CD14-positive monocyte (primary cell): ENCODE measurements at regions not wholly inside any gene's neighbourhood (a gene's known extent, or its start where the extent isn't known, plus 50 kb on each side); places are given as distances from the start of the nearest gene placed in this dataset.
"Not testable (repeated sequence)": the region's sequence is repeated elsewhere in the genome, so short reads cannot be mapped to it uniquely, and the experiment has no call there.

Experiments
- DNase-seq, 3 donors: peaks; one replicate each; pipeline ENCODE4 v3.0.0-alpha.2; 2011 to 2022
- H2AFZ ChIP-seq: 2 replicates; pipeline ENCODE4 v1.6.0; 2012; ENCODE audit warnings: mild to moderate bottlenecking, low read depth, low read length, inconsistent platforms; ENCODE audit not compliant: insufficient read depth, poor library complexity, severe bottlenecking
- H3K27ac ChIP-seq, 2 donors: 1 replicate in 1 of 2; 2 replicates in 1 of 2; pipeline ENCODE4 v1.5.1; 2012 to 2013; ENCODE audit warnings: low read length in 2 of 2, control low read depth in 1 of 2, inconsistent platforms in 1 of 2, low read depth in 1 of 2, mild to moderate bottlenecking in 1 of 2
- H3K27me3 ChIP-seq, 2 donors: one replicate each; pipeline versions ENCODE4 v1.6.0 to v1.6.1; 2011 to 2013; ENCODE audit warnings: low read length in 2 of 2; ENCODE audit not compliant: control insufficient read depth in 2 of 2, insufficient read depth in 2 of 2
- H3K36me3 ChIP-seq, 2 donors: replicated peaks in 1 of 2; 1 replicate in 1 of 2; 2 replicates in 1 of 2; pipeline versions ENCODE4 v1.5.1 to v1.6.1; 2012 to 2013; ENCODE audit warnings: low read length in 2 of 2, control low read depth in 1 of 2, inconsistent platforms in 1 of 2, mild to moderate bottlenecking in 1 of 2; ENCODE audit not compliant: insufficient read depth in 2 of 2, control insufficient read depth in 1 of 2
- H3K4me1 ChIP-seq, 2 donors: 1 replicate in 1 of 2; 2 replicates in 1 of 2; pipeline versions ENCODE4 v1.5.1 to v1.6.1; 2012 to 2013; ENCODE audit warnings: low read length in 2 of 2, control low read depth in 1 of 2, inconsistent platforms in 1 of 2, mild to moderate bottlenecking in 1 of 2, moderate library complexity in 1 of 2; ENCODE audit not compliant: insufficient read depth in 2 of 2, control insufficient read depth in 1 of 2
- H3K4me2 ChIP-seq: replicated peaks from 2 replicates; pipeline ENCODE3; 2012; ENCODE audit warnings: low read length, moderate library complexity, mild to moderate bottlenecking; ENCODE audit not compliant: poor library complexity, severe bottlenecking; ENCODE audit errors: extremely low read depth
- H3K4me3 ChIP-seq, 3 experiments: fragments of 200-600 bp in 1 of 3; sonication (generic) in 1 of 3; replicated peaks in 1 of 3; 1 replicate in 2 of 3; 2 replicates in 1 of 3; pipeline ENCODE4 v1.5.1; 2011 to 2013; ENCODE audit warnings: low read length in 3 of 3, mild to moderate bottlenecking in 3 of 3, control low read depth in 2 of 3, low read depth in 2 of 3, inconsistent platforms in 1 of 3, moderate library complexity in 1 of 3
- H3K79me2 ChIP-seq: 2 replicates; pipeline ENCODE4 v1.6.0; 2012; ENCODE audit warnings: mild to moderate bottlenecking, control low read depth, inconsistent platforms, low read length, moderate library complexity; ENCODE audit not compliant: insufficient read depth
- H3K9ac ChIP-seq: 2 replicates; pipeline ENCODE4 v1.6.0; 2017; ENCODE audit warnings: low read length, mild to moderate bottlenecking; ENCODE audit not compliant: insufficient read depth, poor library complexity, severe bottlenecking
- H3K9me3 ChIP-seq, 2 donors: replicated peaks in 1 of 2; 1 replicate in 1 of 2; 2 replicates in 1 of 2; pipeline versions ENCODE4 v1.5.1 to v1.6.1; 2012 to 2013; ENCODE audit warnings: low read length in 2 of 2, control low read depth in 1 of 2; ENCODE audit not compliant: control insufficient read depth in 1 of 2, insufficient read depth in 1 of 2
- H4K20me1 ChIP-seq: 2 replicates; pipeline ENCODE4 v1.6.0; 2012; ENCODE audit warnings: mild to moderate bottlenecking, low read length, control low read depth, moderate library complexity; ENCODE audit not compliant: insufficient read depth
- H3K27ac Mint-ChIP-seq, 7 donors: one replicate each; pipeline ENCODE4 v1.8.0; 2020; ENCODE audit warnings: mild to moderate bottlenecking in 7 of 7, mixed read lengths in 7 of 7, moderate library complexity in 6 of 7, inconsistent platforms in 2 of 7
- H3K27me3 Mint-ChIP-seq, 3 donors: one replicate each; pipeline ENCODE4 v1.8.0; 2021 to 2022; ENCODE audit warnings: low read depth in 3 of 3, mild to moderate bottlenecking in 3 of 3, mixed read lengths in 3 of 3, moderate library complexity in 3 of 3, inconsistent platforms in 1 of 3
- H3K36me3 Mint-ChIP-seq, 2 donors: one replicate each; pipeline ENCODE4 v1.8.0; 2020; ENCODE audit warnings: mixed read lengths in 2 of 2, inconsistent platforms in 1 of 2, mild to moderate bottlenecking in 1 of 2
- H3K4me1 Mint-ChIP-seq: one replicate; pipeline ENCODE4 v1.8.0; 2020; ENCODE audit warnings: mild to moderate bottlenecking, mixed read lengths
- H3K4me3 Mint-ChIP-seq, 2 donors: one replicate each; pipeline ENCODE4 v1.8.0; 2020; ENCODE audit warnings: mild to moderate bottlenecking in 2 of 2, mixed read lengths in 2 of 2, moderate library complexity in 1 of 2
- H3K9me3 Mint-ChIP-seq, 7 donors: one replicate each; pipeline ENCODE4 v1.8.0; 2020 to 2022; ENCODE audit warnings: mixed read lengths in 7 of 7, mild to moderate bottlenecking in 6 of 7, moderate library complexity in 6 of 7, inconsistent platforms in 2 of 7
- CTCF ChIP-seq: fragments of 200-600 bp; IDR thresholded peaks from one replicate; pipeline ENCODE4 v1.8.0; 2022; ENCODE audit warnings: antibody characterized with exemption, mild to moderate bottlenecking
- WGBS: methylation state at CpG from one replicate; pipeline ENCODE4 v1.1.5; 2013; ENCODE audit warnings: missing lambda C conversion rate; ENCODE audit not compliant: insufficient coverage; 5-methylcytosine and 5-hydroxymethylcytosine counted together
- intact Hi-C, 2 donors: fragments of 100-400 bp; cut with micrococcal nuclease; formaldehyde crosslinking; loops; one replicate each; pipeline versions ENCODE4 v1.15.0 to v1.15.1; 2023

DNA sequence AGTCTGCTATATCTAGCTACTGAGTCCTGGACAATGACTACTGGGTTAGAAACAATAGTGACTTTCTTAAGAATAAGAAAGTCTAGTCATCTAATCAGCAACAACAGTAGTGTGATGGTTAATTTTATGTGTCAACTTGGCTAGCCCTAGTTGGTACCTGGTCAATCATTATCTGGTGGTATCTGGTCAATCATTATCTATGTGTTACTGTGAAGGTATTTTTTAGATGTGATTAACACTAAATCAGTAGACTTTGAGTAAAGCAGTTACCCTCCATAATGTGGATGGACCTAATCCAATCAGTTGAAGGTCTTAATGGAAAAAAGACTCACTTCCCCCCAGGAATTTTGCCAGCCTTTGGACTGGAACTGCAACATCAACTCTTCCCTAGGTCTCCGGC is 312.6 kb downstream of the SIPA1L2 start:
- no peaks in the 10 kb centered on the region for H4K20me1 ChIP-seq
- no peak overlapping the region for H3K4me3 Mint-ChIP-seq
- no peak overlapping the region for H2AFZ ChIP-seq
- H3K27ac Mint-ChIP-seq, result no peak overlapping the region
- intact Hi-C loops, result no loop called here
- no CpG with 5 or more reads among the region's 1 CpG for whole genome bisulfite sequencing
- H3K9me3 ChIP-seq, result peaks cover 0 to 6% of the 10 kb centered on the region in 2 donors
- H3K4me1 Mint-ChIP-seq, result no peaks in the 10 kb centered on the region
- no peak overlapping the region for H3K4me3 ChIP-seq
- no peak overlapping the region for H3K27ac ChIP-seq
- no peak for DNase-seq
- peaks cover 0 to 10% (median 3%) of the 10 kb centered on the region in 3 donors for H3K27me3 Mint-ChIP-seq
- H3K79me2 ChIP-seq, result no peaks in the 10 kb centered on the region
- no peaks in the 10 kb centered on the region for H3K27me3 ChIP-seq
- TF ChIP-seq CTCF, result no peak
- H3K9ac ChIP-seq, result no peak overlapping the region
- H3K36me3 ChIP-seq, result no peaks in the 10 kb centered on the region
- H3K4me1 ChIP-seq, result no peaks in the 10 kb centered on the region
- peaks cover 3 to 21% (median 9%) of the 10 kb centered on the region in 7 donors for H3K9me3 Mint-ChIP-seq
- H3K36me3 Mint-ChIP-seq, result no peaks in the 10 kb centered on the region
- H3K4me2 ChIP-seq, result no peak overlapping the region

GRCh38 chr1:232316864-232317263 is 313.1 kb downstream of the SIPA1L2 start:
- Histone ChIP-seq H3K4me2 (no peak overlapping the region), H2AFZ (no peak overlapping the region), H3K9ac (no peak overlapping the region), H3K9me3 (peaks cover 0 to 6% of the 10 kb centered on the region in 2 donors), H3K4me3 (no peak overlapping the region), H3K27me3 (no peaks in the 10 kb centered on the region), H3K79me2 (no peaks in the 10 kb centered on the region), H3K4me1 (no peaks in the 10 kb centered on the region), H4K20me1 (no peaks in the 10 kb centered on the region), H3K36me3 (no peaks in the 10 kb centered on the region), H3K27ac (no peak overlapping the region)
- H3K4me1 Mint-ChIP-seq, result no peaks in the 10 kb centered on the region
- peaks cover 3 to 21% (median 9%) of the 10 kb centered on the region in 7 donors for H3K9me3 Mint-ChIP-seq
- H3K36me3 Mint-ChIP-seq, result no peaks in the 10 kb centered on the region
- peaks cover 0 to 10% (median 3%) of the 10 kb centered on the region in 3 donors for H3K27me3 Mint-ChIP-seq
- intact Hi-C loops, result no loop called here
- DNase-seq, result no peak
- H3K27ac Mint-ChIP-seq, result no peak overlapping the region
- no peak overlapping the region for H3K4me3 Mint-ChIP-seq
- TF ChIP-seq CTCF, result no peak

DNA sequence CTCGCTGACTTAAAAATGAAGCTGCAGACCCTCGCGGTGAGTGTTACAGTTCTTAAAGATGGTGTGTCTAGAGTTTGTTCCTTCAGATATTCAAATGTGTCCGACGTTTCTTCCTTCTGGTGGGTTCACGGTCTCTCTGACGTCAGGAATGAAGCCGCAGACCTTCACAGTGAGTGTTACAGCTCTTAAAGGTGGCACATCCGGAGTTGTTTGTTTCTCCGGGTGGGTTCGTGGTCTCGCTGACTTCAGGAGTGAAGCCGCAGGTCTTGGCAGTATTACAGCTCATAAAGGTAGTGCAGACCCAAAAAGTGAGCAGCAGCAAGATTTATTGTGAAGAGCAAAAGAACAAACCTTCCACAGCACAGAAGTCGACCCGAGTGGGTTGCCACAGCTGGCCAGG is 316.1 kb downstream of the SIPA1L2 start:
- DNase-seq, H3K4me3 Mint-ChIP-seq, H3K79me2 ChIP-seq, H3K27ac Mint-ChIP-seq, H3K27me3 Mint-ChIP-seq, H3K4me1 Mint-ChIP-seq, H3K9me3 ChIP-seq, H4K20me1 ChIP-seq, H3K4me2 ChIP-seq, intact Hi-C loops, H3K27ac ChIP-seq, H3K4me3 ChIP-seq, H3K9ac ChIP-seq, H3K36me3 Mint-ChIP-seq, H2AFZ ChIP-seq, H3K27me3 ChIP-seq, H3K4me1 ChIP-seq, H3K36me3 ChIP-seq: not testable (repeated sequence)
- WGBS, result 95% methylated on average over 12 of the region's 15 CpGs
- H3K9me3 Mint-ChIP-seq, result peaks cover 3 to 24% (median 9%) of the 10 kb centered on the region in 7 donors
